TTC549 (cell line): ENCODE measurements at regions not wholly inside any gene's neighbourhood (a gene's known extent, or its start where the extent isn't known, plus 50 kb on each side); places are given as distances from the start of the nearest gene placed in this dataset.
"Not testable (repeated sequence)": the region's sequence is repeated elsewhere in the genome, so short reads cannot be mapped to it uniquely, and the experiment has no call there.

Experiments used
- FAIRE-seq: peaks from 2 replicates; lab custom pipeline; 2012; peaks lifted over from hg19 to GRCh38; lab: Jason Lieb, UNC

DNA sequence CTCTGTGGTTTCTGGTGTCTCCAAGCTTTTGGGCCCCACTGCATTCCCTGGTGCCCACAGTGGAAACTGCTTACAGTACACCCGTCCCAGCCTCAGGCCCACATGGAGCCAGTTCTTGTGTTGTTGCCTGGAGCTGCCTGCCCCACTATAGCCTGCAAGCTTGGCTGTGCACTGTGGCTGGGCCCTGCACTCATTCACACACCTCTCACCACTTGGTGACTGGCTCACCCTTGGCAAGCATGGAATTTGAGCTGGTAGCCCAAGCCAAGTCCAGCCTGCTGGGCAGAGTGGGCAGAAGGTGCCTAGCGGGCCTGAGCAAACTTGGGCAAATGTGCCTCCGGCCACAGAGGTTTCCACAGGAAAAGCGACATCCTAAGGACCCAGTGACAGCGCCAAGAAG is 472.3 kb downstream of the MMUT start:
- FAIRE-seq = no peak

DNA sequence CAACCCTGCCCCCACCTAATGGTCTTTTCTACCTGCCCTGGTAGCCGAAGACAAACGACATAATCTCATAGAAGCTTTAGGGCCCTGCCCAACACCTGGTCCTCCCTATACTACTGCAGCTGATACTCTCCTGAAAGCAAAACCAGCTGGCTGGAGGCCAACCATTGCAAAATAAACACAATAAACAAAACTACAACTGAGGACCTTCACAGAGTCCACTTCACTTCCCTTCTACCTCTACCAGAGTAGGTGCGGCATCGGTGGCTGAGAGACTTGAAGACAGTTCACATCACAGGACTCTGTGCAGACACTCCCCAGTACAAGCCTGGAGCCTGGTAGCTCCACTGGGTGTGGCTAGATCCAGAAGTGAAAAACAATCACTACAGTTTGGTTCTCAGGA is 476.2 kb downstream of the MMUT start:
- no peak for FAIRE-seq

DNA sequence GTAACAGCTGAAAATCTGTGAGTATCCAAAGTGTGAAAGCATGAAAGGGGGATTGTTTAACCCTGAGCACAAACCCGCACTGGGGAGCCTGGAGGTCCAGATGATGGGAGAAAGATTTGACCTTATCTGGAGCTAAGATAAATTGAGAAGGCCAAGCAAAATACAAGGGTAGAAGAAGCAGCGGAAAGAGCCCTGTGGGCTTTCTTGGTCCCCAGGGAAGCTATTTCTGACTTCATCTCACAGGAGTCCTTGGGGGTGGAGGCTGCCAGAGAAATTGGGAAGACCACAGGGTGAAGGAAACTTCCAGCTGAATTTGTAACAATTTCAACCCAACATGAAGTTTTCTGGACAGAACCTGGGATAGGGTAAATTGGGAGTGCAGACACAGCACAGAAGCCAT is 476.9 kb downstream of the MMUT start:
- no peak for FAIRE-seq

DNA sequence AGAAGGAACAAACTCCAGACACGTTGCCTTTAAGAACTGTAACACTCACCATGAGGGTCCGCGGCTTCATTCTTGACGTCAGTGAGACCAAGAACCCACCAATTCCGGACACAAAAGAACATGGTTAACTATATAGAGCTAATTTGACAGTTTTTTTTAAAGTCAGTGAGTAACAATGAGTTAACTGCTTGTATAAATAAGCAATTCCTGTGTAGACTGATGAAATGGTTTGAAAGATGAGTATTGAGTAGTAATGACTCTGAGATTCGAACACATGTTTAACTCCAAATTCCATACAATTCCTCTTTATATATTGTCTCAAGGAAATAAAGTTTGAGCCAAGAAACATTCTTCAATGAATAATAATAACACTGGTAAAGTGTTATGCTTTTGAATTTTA is 478.0 kb downstream of the MMUT start:
- no peak for FAIRE-seq

DNA sequence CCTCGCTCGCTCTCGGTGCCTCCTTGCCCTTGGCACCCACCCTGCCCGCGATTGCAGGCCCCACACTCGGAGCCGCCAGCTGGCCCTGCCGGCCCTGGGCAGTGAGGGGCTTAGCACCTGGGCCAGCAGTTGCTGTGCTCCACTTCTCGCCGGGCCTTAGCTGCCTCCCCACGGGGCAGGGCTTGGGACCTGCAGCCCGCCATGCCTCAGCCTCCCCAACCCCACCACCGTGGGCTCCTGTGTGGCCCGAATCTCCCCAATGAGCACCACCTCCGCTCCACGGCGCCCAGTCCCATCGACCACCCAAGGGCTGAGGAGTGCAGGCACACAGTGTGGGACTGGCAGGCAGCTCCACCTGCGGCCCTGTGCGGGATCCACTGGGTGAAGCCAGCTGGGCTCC is 479.1 kb downstream of the MMUT start:
- FAIRE-seq = not testable (repeated sequence)

DNA sequence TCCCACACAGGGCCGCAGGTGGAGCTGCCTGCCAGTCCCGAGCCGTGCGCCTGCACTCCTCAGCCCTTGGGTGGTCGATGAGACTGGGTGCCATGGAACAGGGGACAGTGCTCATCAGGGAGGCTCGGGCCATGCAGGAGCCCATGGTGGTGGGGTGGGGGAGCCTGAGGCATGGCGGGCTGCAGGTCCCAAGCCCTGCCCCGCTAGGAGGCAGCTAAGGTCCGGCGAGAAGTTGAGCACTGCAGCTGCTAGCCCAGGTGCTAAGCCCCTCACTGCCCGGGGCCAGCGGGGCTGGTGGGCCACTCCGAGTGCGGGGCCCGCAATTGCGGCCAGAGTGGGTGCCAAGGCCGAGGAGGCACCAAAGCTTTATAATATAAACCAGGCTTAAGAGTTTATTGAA is 479.7 kb downstream of the MMUT start:
- no peak for FAIRE-seq

DNA sequence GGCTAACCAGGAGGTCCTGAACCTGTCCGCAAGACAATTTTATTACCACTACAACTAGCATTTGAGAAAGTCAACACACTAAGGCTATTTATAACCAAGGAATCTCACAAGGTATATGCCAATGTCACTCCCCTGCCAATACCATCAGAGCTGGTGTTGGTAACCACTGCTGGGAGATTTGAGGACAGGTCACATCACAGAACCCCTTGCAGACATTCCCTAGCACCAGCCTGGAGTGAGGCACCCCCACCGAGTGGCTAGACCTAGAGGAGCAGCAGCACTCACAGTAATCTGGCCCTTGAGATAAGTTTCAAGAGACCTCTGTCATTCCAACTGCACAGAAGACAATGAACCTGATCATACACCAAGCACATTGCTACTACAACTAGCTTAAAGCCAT is 483.2 kb downstream of the MMUT start:
- no peak for FAIRE-seq

DNA sequence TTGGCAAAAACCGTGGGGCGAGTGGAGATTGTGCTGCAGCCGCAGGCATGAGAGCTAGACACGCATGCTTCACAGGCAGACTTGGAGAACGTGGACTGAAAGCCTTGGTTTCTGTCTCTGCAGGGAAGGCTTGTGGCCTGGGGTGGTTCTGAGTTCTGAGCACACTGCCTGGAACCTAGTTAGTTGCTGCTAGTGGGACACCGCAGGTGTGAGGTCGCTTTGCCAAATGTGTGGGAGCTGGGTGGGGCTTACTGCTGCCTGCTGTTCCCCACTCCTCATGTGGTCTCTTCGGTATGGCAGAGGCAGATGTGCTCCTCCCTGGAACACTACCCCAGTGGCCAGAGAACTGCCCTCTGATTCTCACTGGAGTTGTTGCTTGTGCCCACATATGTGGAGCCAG is 484.0 kb downstream of the MMUT start:
- FAIRE-seq = no peak

DNA sequence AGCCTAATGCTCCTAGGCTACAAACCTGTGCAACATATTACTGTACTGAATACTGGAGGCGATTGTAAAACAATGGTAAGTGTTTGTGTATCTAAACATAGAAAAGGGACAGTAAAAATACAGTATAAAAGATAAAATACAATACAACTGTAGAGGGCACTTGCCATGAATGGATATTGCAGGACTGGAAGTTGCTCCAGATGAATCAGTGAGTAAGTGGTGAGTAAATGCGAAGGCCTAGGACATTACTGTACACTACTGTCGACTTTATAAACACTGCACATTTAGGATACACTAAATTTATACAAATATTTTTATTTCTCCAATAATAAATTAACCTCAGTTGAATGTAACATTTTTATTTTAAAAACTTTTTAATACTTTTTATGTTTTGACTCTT is 485.0 kb downstream of the MMUT start:
- no peak for FAIRE-seq

DNA sequence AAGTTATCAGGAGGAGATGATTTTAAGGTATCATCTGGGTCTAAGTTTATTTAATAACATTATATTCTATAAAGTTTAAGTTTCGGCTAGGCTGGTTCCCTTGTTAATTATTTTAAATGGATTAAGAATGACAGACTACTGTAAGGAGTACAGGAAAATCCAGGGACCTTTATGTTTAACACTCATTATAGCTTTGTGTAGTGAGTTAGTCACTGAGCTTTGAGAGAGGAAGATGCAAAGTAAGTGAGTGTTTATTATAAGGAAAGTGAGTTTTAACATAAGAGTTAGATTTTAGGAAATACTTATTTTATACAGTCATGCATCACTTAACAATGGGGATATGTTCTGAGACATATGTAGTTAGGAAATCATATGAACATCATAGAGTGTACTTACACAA is 485.5 kb downstream of the MMUT start:
- no peak for FAIRE-seq

DNA sequence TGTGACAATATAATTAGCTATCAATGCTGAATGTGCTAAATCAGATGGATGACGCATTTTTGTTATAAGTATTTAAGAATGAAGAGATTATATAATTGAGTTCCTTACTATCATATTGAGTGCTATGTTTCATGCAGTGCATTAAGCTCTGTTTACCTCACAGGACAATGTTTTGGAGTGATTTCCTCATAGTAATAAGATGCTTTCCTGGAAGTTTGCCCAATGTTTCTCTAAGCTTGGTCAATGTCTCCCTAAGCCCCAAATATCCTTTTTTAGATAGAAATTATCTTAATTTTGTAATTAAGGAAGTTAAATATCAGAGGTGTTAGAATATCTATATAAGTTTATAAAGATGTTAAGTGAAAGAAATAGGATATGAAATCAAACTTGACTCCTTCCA is 489.6 kb downstream of the MMUT start:
- no peak for FAIRE-seq

DNA sequence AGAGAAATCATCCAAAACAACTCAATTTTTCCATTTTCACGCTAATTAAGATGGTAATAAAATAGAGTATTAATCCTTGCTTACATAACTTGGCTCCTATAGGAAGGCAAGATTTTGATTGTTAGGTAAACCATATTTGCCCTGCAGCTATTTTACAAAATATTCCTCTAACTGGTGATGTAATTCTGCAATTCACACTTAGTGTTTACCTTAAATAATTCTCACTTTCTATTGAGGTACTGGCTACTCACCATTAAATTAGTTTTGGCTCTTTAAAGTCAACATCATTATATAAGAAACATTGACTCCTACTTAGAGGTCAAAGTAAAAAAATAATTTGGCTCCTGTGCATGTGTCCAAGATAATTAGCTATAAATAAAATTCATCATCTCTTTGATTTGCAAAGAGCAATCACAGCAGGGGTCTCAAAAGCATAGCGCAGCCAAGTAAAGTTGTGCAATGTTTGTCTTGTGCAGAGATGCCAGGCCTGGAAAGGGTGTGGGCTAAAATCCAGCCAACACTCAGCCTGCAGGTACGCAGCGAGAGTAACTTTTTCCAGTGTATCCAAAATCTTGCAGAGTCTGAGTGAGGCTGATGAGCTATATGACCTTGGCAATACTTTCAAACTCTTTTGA is 501.2 kb downstream of the MMUT start:
- FAIRE-seq = no peak

DNA sequence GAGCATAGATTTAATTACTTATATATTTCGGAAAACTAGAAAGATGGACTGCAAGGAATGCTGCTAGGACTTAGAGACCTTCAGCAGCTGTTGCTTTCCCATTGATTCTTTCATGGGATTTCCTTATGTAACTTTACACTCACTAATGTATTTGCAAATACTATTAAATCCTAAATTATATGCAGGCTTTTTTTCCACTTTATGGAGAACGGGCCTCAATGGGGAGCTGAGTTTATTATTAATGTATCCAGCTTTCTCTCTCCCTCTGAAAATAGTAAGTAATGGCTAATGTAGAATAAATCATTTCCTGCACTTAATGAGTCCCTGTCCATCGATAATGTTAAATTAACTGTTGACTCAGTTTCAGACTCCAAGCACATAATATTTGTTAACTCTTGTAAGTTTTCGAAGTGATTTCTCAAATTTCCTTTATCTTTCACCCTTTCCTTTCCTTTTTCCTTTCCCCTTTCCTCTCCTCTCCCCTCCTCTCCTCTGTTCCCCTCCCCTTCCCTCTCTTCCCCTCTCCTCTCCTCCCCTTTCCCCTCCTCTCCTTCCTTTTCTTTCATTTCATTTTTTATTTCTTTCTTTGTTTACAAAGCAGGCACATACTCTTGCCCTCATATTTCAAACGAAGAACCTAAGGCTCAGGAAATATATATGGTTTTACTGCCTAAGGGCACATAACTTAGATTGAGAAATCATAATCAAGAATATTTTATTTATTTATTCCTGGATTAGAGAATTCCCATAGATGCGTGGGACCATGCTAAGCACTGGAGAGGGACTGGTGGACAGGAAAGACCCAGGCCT is 503.6 kb downstream of the MMUT start:
- FAIRE-seq = no peak

DNA sequence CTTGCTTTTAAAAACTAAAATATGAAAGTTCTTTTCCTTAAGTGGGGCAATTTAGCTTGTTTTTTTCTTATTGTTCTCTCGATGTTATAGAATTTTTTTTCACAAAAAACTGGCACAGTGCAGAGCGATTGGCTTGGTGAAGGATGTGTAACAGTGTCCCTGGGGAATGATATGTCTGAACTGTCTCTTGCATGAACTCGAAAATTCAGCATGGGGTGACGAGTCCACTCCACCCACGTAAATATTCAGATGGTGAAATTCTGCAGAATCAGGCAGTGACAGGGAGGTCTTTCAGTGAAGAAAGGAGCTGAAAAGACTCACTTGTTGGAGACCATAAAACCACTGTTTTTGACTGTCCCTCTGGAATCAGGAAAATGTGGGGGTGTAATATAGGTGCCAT is 505.3 kb downstream of the MMUT start:
- FAIRE-seq = no peak

DNA sequence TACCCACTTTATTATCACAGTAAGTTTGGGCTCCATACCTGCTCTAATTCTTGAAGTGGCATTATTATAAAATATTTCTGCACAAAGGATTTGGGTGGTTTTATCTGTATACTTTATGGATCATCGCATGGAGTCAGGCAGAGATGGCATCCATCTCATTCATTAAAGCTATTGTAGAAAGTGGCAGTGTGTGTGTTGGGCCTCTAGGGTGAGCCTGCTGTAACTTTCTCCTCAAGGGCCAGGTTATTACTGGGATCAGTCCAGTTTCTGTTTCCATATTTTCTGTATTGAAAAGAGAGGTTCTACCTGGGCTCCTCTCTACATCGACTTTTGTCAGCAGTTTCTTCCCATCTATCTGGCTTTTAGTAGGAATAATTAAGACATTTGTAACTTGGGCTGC is 511.1 kb downstream of the MMUT start:
- FAIRE-seq = no peak

DNA sequence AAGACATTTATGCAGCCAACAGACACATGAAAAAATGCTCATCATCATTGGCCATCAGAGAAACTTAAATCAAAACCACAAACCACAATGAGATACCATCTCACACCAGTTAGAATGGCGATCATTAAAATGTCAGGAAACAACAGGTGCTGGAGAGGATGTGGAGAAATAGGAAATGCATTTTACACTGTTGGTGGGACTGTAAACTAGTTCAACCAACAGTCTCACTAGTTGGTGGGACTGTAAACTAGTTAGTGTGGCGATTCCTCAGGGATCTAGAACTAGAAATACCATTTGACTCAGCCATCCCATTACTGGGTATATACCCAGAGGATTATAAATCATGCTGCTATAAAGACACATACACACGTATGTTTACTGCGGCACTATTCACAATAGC is 518.8 kb downstream of the MMUT start:
- FAIRE-seq = not testable (repeated sequence)

DNA sequence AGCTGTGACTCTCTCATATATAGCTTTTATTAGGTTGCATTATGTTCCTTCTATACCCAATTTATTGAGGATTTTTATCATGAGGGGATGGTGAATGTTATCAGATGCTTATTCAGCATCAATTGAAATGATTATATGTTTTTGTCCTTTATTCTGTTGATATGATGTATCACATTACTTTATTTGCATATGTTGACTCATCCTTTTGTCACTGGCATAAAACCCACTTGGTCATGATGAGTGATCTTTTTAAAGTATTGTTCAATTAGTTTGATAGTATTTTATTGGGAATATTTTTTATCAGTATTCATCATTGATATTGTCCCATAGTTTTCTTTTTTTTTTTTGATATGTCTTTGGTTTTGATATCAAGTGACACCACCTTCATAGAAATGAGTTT is 529.9 kb downstream of the MMUT start:
- FAIRE-seq = no peak

DNA sequence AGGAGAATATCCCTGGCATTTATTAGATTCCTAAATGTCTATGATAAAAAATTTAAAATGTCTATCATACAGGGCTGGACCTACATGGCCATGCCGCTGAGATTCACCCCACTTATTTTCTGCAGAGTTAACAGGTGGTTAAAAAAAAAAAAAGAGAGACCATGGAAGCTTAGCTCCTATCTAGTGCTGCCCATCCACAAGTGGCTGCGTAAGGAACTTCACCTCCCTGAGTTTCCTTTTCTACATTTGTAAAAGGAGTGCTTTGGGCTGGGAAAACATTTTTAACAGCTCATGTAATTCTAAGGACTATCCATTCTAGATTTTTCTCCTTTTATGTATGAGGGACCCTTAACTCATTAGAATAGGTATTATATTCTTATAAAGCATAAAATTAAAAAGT is 534.1 kb downstream of the MMUT start:
- FAIRE-seq = no peak

DNA sequence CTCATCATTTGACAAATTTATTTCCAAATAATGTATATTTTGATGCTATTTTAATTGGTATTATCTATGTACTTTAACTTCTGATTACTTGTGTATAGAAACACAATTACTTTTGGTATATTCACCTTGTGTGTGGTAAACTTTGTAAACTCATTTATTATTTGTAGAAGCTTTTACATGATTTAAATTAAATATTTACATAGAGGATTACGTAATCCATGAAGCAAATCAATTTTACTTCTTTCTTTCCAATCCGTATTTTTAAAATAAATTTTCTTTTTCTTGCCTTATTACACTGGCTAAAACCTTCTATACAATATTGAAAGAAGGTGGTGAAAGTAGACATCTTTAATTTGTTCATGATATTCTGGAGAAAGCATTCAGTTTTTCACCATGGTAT is 540.2 kb downstream of the MMUT start:
- FAIRE-seq = no peak

DNA sequence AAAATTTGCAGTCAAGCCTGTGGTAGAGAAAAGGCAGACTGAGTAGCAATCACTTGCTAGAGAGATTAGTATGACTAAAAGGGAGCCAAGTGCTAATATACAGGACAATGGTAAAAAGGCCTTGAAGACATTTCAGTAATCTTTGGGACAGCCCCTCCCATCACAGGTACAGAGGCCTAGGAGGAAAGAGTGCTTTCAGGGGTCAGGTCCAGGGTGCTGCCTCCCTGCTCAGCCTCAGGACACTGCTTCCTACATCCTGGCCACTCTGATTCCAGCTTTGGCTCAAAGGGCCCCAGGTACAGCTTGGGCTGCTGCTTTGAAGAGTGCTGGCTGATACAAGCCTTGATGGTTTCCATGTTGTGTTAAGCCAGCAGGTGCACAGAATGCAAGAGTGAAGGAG is 543.5 kb downstream of the MMUT start:
- FAIRE-seq = no peak

DNA sequence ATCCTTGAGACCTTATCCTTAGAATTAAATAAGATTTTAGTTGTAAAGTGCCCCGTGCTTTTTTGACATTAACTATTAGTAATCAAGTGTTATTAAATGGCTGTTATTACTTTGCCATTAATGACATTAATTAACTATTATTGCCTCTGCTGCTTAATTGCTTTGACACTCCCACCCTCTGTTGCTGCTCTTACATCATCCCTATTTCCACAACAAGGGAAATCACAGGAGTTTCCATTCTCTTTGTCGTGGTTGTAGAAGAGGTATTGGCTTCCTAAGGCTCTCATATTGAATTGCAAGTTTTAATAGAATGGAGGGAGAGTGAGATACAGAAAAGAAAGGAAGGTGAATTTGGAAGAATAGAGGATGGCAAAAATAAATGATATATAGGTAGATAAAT is 545.8 kb downstream of the MMUT start:
- FAIRE-seq = no peak

DNA sequence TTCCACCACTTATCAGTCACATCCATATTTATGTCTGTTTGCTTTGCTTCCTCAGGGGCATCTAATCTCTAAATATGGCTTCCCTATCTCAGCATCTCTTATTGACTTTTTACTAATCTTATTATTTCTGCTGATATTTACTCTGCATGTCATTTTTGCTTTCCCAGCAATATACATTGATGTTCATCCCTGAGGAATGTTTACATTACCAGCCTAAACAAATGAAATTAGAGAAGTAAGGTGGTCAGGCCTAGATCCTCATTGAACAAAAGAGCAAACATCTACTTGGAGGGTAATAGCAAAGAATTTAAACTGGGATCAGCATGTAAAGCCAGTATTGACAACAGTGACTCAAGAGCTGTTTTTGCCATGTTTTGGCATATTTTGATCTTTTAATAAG is 546.4 kb downstream of the MMUT start:
- no peak for FAIRE-seq

DNA sequence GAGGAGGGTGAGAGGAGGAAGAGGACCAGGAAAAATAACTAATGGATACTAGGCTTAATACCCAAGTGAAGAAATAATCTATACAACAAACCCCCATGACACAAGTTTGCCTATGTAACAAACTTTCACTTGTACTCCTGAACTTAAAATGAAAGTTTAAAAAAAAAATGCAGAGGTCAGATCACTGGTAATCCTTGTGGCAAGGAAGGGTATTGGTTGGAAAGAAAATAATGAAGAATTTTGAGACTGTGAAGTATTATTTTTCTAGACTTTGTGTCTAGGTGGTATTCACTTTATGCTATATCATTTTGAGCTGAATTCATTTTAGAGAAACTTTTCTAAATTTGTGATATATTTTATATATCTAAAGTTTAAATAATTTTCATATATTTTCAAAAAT is 547.5 kb downstream of the MMUT start:
- no peak for FAIRE-seq

DNA sequence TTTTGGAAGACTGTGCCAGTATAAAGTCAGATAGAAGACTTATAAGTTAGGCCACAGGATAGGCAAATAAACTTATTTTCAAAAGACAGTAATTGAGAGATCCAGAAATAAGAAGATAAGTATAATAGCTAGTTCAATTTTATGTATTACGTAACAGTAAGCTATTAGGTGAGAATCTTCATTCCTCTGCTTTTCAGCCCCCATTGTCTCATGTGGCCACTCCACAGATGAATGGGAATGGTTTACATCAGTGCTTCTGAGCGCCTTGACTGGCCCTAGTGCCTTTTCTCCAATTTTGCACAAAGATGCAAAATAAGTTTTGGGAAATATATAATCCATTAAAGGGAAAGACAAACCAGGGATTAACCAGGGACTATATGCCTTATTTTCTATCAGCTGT is 550.5 kb downstream of the MMUT start:
- no peak for FAIRE-seq
